Embryonic facial prominence (tissue), 1 donor: ENCODE measurements at regions not wholly inside any gene's neighbourhood (a gene's known extent, or its start where the extent isn't known, plus 50 kb on each side); places are given as distances from the start of the nearest gene placed in this dataset.

Experiments
- DNase-seq: peaks from one replicate; pipeline ENCODE4 v3.0.0-alpha.2; 2016; ENCODE audit errors: extremely low spot score

- no peak for DNase-seq
These were observed 459.4 kb upstream of the ROBO1 start for GRCh38 chr3:80227216-80227615.

- no peak for DNase-seq
These were observed 447.4 kb upstream of the ROBO1 start for GRCh38 chr3:80215191-80215590.

- no peak for DNase-seq
These were observed 445.3 kb upstream of the ROBO1 start for GRCh38 chr3:80213086-80213485.

- DNase-seq = no peak
These were observed 425.1 kb upstream of the ROBO1 start for GRCh38 chr3:80192936-80193335.

- no peak for DNase-seq
These were observed 422.3 kb upstream of the ROBO1 start for GRCh38 chr3:80190051-80190450.

- DNase-seq = no peak
These were observed 420.2 kb upstream of the ROBO1 start for GRCh38 chr3:80187981-80188380.

GRCh38 chr3:80159990-80160506, 392.2 kb upstream of the ROBO1 start:
- no peak for DNase-seq

GRCh38 chr3:80158332-80158731, 390.5 kb upstream of the ROBO1 start:
- DNase-seq = no peak

GRCh38 chr3:80157546-80157945, 389.7 kb upstream of the ROBO1 start:
- DNase-seq = no peak

- no peak for DNase-seq
These were observed 384.9 kb upstream of the ROBO1 start for GRCh38 chr3:80152692-80153091.

GRCh38 chr3:80142714-80143113, 374.9 kb upstream of the ROBO1 start:
- no peak for DNase-seq

GRCh38 chr3:80141557-80141956, 373.8 kb upstream of the ROBO1 start:
- no peak for DNase-seq

GRCh38 chr3:80116281-80116680, 348.5 kb upstream of the ROBO1 start:
- no peak for DNase-seq

GRCh38 chr3:80114694-80115093, 346.9 kb upstream of the ROBO1 start:
- no peak for DNase-seq

- no peak for DNase-seq
These were observed 345.5 kb upstream of the ROBO1 start for GRCh38 chr3:80113331-80113730.

GRCh38 chr3:80099559-80100066, 331.8 kb upstream of the ROBO1 start:
- no peak for DNase-seq

- DNase-seq = no peak
These were observed 329.9 kb upstream of the ROBO1 start for GRCh38 chr3:80097674-80098073.

- no peak for DNase-seq
These were observed 329.1 kb upstream of the ROBO1 start for GRCh38 chr3:80096909-80097308.

GRCh38 chr3:80094589-80094988, 326.8 kb upstream of the ROBO1 start:
- DNase-seq = no peak

GRCh38 chr3:80087767-80088166, 320.0 kb upstream of the ROBO1 start:
- DNase-seq = no peak

GRCh38 chr3:80086426-80086825, 318.6 kb upstream of the ROBO1 start:
- DNase-seq = no peak

GRCh38 chr3:80079886-80080285, 312.1 kb upstream of the ROBO1 start:
- DNase-seq = no peak

- no peak for DNase-seq
These were observed 300.7 kb upstream of the ROBO1 start for GRCh38 chr3:80068459-80068858.

GRCh38 chr3:80063535-80063934, 295.7 kb upstream of the ROBO1 start:
- DNase-seq = no peak
